ENCODE measurements at regions not wholly inside any gene's neighbourhood (a gene's known extent, or its start where the extent isn't known, plus 50 kb on each side); places are given as distances from the start of the nearest gene placed in this dataset.

DNA sequence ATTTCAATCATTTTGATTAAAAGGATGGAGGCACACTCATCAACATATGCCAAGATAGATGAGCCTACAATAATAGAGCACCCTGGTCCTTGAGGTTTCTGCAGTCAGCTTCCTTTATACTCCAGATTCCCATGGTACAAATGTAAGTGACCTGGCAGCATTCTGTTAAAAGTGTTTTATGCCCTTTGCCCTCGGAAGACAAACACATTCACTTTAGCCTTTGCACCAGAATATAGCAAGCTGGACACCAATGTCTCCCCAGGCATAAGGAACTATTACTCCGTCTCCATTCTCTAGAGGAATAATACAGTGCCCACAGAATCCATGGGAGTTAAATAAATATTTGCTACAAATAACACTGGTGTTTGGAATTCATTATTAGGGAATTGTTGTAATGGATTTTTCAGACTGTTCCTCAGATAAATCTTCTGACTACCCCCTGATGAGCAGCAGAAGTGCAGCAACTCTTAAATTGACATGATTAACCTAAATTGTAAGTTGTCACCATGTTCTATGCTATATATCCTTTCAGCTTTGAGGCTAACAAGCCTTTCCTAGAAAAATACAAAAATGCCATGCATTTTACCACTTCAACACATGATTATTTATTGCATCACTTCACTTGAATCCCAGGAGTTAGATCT, 340.2 kb downstream of the TBC1D32 start:
- no peak for TF ChIP-seq POLR2A (IDR thresholded peaks at IDR 0.05)
- no peak for TF ChIP-seq CTCF (IDR thresholded peaks at IDR 0.05)
